Naive thymus-derived CD4-positive, alpha-beta T cell (primary cell): ENCODE measurements at regions not wholly inside any gene's neighbourhood (a gene's known extent, or its start where the extent isn't known, plus 50 kb on each side); places are given as distances from the start of the nearest gene placed in this dataset.

ENCODE experiments used
- ATAC-seq: fragments of 150-1000 bp; cut with Tn5 transposase; 2 replicates; pipeline ENCODE4 v1.10.0; 2021; ENCODE audit warnings: mild to moderate bottlenecking, moderate library complexity
- CTCF ChIA-PET: fragments of 350-600 bp; sonication (Branson Sonifier 250); formaldehyde crosslinking; loops from one replicate; lab custom pipeline; 2021; ENCODE audit warnings: antibody characterized with exemption; lab: Charles Lee
- POLR2A ChIA-PET: fragments of 350-600 bp; sonication (Branson Sonifier 250); formaldehyde crosslinking; loops from one replicate; lab custom pipeline; 2021; ENCODE audit warnings: antibody characterized with exemption, inconsistent platforms; lab: Charles Lee
- DNase-seq, 9 donors: peaks; one replicate each; pipeline versions ENCODE4 v3.0.0 to v3.0.0-alpha.2; 2020 to 2022; ENCODE audit warnings: mixed read lengths in 1 of 9
- H3K27ac ChIP-seq: one replicate; pipeline ENCODE4 v1.7.0; 2013; ENCODE audit warnings: mild to moderate bottlenecking, low read depth, low read length, moderate library complexity
- H3K27me3 ChIP-seq, 2 donors: one replicate each; pipeline ENCODE4 v1.7.0; 2013; ENCODE audit warnings: low read length in 2 of 2, mild to moderate bottlenecking in 2 of 2, moderate library complexity in 2 of 2; ENCODE audit not compliant: control insufficient read depth in 2 of 2, insufficient read depth in 2 of 2
- H3K36me3 ChIP-seq, 3 experiments: 1 replicate in 2 of 3; 2 replicates in 1 of 3; pipeline ENCODE4 v1.7.0; 2013; ENCODE audit warnings: low read length in 3 of 3, mild to moderate bottlenecking in 3 of 3, moderate library complexity in 1 of 3; ENCODE audit not compliant: insufficient read depth in 3 of 3, control insufficient read depth in 2 of 3
- H3K4me1 ChIP-seq, 2 donors: one replicate each; pipeline ENCODE4 v1.7.0; 2013; ENCODE audit warnings: low read length in 2 of 2, mild to moderate bottlenecking in 2 of 2, moderate library complexity in 1 of 2; ENCODE audit not compliant: control insufficient read depth in 2 of 2, insufficient read depth in 2 of 2
- H3K4me3 ChIP-seq: 2 replicates; pipeline ENCODE4 v1.7.0; 2013; ENCODE audit warnings: mild to moderate bottlenecking, low read length
- H3K9me3 ChIP-seq, 3 experiments: 1 replicate in 2 of 3; 2 replicates in 1 of 3; pipeline ENCODE4 v1.7.0; 2013; ENCODE audit warnings: low read length in 3 of 3; ENCODE audit not compliant: control insufficient read depth in 2 of 3
- H3K27ac Mint-ChIP-seq, 9 donors: one replicate each; pipeline ENCODE4 v1.8.0; 2020 to 2022; ENCODE audit warnings: mixed read lengths in 9 of 9, mild to moderate bottlenecking in 8 of 9, moderate library complexity in 5 of 9, inconsistent platforms in 2 of 9
- H3K27me3 Mint-ChIP-seq, 5 donors: one replicate each; pipeline ENCODE4 v1.8.0; 2021 to 2022; ENCODE audit warnings: mixed read lengths in 5 of 5, mild to moderate bottlenecking in 1 of 5
- H3K36me3 Mint-ChIP-seq, 5 donors: one replicate each; pipeline ENCODE4 v1.8.0; 2020 to 2022; ENCODE audit warnings: mixed read lengths in 5 of 5, mild to moderate bottlenecking in 3 of 5, inconsistent platforms in 1 of 5
- H3K4me1 Mint-ChIP-seq, 7 donors: one replicate each; pipeline ENCODE4 v1.8.0; 2020 to 2022; ENCODE audit warnings: mixed read lengths in 7 of 7, mild to moderate bottlenecking in 3 of 7, inconsistent platforms in 1 of 7
- H3K4me3 Mint-ChIP-seq, 10 donors: one replicate each; pipeline ENCODE4 v1.8.0; 2020 to 2022; ENCODE audit warnings: mild to moderate bottlenecking in 10 of 10, mixed read lengths in 10 of 10, moderate library complexity in 6 of 10, inconsistent platforms in 2 of 10
- H3K9me3 Mint-ChIP-seq, 11 donors: one replicate each; pipeline ENCODE4 v1.8.0; 2020 to 2022; ENCODE audit warnings: mixed read lengths in 11 of 11, mild to moderate bottlenecking in 4 of 11, inconsistent platforms in 1 of 11, moderate library complexity in 1 of 11
- intact Hi-C, 2 donors: fragments of 100-400 bp; cut with micrococcal nuclease; formaldehyde crosslinking; loops; one replicate each; pipeline ENCODE4 v1.15.1; 2023

DNA sequence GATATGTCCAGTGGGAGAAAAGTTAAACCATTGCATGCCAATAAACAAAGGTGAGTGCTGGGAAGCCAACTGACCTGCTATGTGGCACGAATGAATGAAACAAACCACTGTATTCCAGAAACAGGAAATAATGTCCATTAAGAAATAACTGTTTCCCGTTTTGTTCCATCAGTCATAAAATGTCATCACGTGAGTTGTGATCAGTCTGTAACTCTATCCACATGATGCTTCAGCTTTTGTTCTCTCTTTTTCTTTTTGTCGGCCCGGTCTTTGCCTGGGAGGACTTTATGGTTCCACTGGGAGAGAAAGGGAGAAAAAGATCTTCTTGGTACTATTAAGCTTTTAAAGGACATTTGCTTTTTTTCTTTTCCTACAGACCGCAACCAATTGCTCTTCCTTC is 179.9 kb downstream of the TGFB2 start:
- Mint-ChIP-seq H3K4me3 (no peak overlapping the region), H3K4me1 (no peaks in the 10 kb centered on the region), H3K9me3 (peaks cover 0 to 1% (median 0%) of the 10 kb centered on the region in 11 donors), H3K27ac (no peak overlapping the region), H3K36me3 (no peaks in the 10 kb centered on the region), H3K27me3 (peaks cover 0 to 18% (median 5%) of the 10 kb centered on the region in 5 donors)
- POLR2A ChIA-PET, result no interaction called here
- Histone ChIP-seq H3K27me3 (no peaks in the 10 kb centered on the region), H3K36me3 (no peaks in the 10 kb centered on the region), H3K4me1 (no peaks in the 10 kb centered on the region), H3K9me3 (no peaks in the 10 kb centered on the region), H3K27ac (no peak overlapping the region), H3K4me3 (no peak overlapping the region)
- CTCF ChIA-PET, result no interaction called here
- ATAC-seq (no peak), DNase-seq (no peak)
- intact Hi-C loops, result no loop called here

DNA sequence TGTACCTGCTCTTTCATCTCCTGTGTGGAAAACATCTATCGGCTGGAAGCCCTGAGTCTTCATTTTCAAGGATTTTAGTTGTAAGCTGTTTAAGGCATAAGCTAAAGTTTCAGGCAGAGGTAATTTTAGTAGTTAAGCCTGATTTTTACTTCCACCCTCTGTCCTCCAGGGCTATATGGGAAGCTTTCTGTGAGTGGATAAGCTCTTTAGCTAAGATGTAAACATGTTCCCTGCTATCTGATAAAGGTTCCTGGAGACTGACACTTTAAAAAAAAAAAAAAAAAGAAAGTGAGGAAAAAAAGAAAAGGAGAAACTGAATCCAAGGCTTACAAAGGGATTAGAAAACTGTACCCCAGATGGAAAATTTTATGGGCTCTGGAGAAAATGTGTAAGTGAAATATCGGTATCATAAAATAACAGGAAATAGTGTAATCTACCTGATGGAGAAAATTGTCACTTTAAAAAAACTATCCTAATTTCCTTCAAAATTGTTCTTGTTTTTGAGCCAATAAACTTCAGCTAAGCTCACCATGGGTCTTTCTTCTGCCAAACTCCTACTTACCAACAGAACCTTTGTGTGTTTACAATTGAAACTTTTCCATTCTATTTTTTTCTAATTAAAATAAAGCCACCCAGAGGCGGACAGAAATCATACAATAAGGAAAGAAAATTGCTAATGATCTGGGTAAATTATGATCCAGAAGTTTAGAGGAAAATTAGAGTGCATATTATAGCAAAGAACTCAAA is 180.5 kb downstream of the TGFB2 start:
- H3K27me3 ChIP-seq, result no peaks in the 10 kb centered on the region
- H3K9me3 ChIP-seq, result no peaks in the 10 kb centered on the region
- DNase-seq, result no peak
- intact Hi-C loops, result no loop called here
- peaks cover 0 to 18% (median 5%) of the 10 kb centered on the region in 5 donors for H3K27me3 Mint-ChIP-seq
- H3K36me3 Mint-ChIP-seq, result no peaks in the 10 kb centered on the region
- no peak overlapping the region for H3K27ac ChIP-seq
- CTCF ChIA-PET, result no interaction called here
- peaks cover 0 to 3% (median 0%) of the 10 kb centered on the region in 11 donors for H3K9me3 Mint-ChIP-seq
- POLR2A ChIA-PET, result no interaction called here
- H3K4me3 Mint-ChIP-seq, result no peak overlapping the region
- no peaks in the 10 kb centered on the region for H3K4me1 Mint-ChIP-seq
- no peak for ATAC-seq
- H3K4me3 ChIP-seq, result no peak overlapping the region
- no peak overlapping the region for H3K27ac Mint-ChIP-seq
- H3K36me3 ChIP-seq, result no peaks in the 10 kb centered on the region
- H3K4me1 ChIP-seq, result no peaks in the 10 kb centered on the region

DNA sequence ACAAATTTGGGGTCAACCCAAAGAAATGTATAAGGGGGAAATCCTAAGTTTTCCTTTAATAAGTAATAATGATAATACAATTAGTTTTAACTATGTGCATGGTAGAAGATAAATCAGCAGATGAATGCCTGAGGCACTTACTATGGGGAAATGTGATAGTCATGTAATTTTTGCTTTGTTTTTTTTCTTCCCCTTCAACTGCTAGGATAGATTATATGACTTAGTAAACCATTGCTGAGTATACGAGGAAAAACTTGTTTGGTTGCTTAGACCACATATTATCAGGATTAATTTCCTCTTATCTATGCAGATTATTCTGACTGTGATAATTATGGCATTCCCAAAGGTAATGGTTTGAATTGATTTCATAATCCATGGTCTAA is 181.1 kb downstream of the TGFB2 start:
- intact Hi-C loops, result no loop called here
- no peak for DNase-seq

GRCh38 chr1:218527737-218528136 is 182.6 kb downstream of the TGFB2 start:
- ChIA-PET CTCF (no interaction called here), POLR2A (no interaction called here)
- H3K4me3 ChIP-seq, result no peak overlapping the region
- H3K27ac Mint-ChIP-seq, result no peak overlapping the region
- intact Hi-C loops, result no loop called here
- H3K9me3 ChIP-seq, result no peaks in the 10 kb centered on the region
- DNase-seq (no peak), ATAC-seq (no peak)
- peaks cover 0 to 16% (median 7%) of the 10 kb centered on the region in 5 donors for H3K27me3 Mint-ChIP-seq
- H3K27me3 ChIP-seq, result no peaks in the 10 kb centered on the region
- H3K36me3 ChIP-seq, result no peaks in the 10 kb centered on the region
- H3K36me3 Mint-ChIP-seq, result no peaks in the 10 kb centered on the region
- no peaks in the 10 kb centered on the region for H3K4me1 ChIP-seq
- H3K4me1 Mint-ChIP-seq, result no peaks in the 10 kb centered on the region
- H3K4me3 Mint-ChIP-seq, result no peak overlapping the region
- H3K27ac ChIP-seq, result no peak overlapping the region
- peaks cover 0 to 3% (median 0%) of the 10 kb centered on the region in 11 donors for H3K9me3 Mint-ChIP-seq

More for the DNA sequence above, 181.1 kb downstream of the TGFB2 start:
- Mint-ChIP-seq H3K9me3 (peaks cover 0 to 3% (median 0%) of the 10 kb centered on the region in 11 donors), H3K27ac (no peak overlapping the region), H3K36me3 (no peaks in the 10 kb centered on the region), H3K4me1 (no peaks in the 10 kb centered on the region), H3K27me3 (peaks cover 0 to 18% (median 7%) of the 10 kb centered on the region in 5 donors), H3K4me3 (no peak overlapping the region)
- POLR2A ChIA-PET, result no interaction called here
- no peak for ATAC-seq
- no peaks in the 10 kb centered on the region for H3K4me1 ChIP-seq
- no peaks in the 10 kb centered on the region for H3K36me3 ChIP-seq
- no peaks in the 10 kb centered on the region for H3K27me3 ChIP-seq
- CTCF ChIA-PET, result no interaction called here
- H3K27ac ChIP-seq, result no peak overlapping the region
- H3K9me3 ChIP-seq, result no peaks in the 10 kb centered on the region
- H3K4me3 ChIP-seq, result no peak overlapping the region

GRCh38 chr1:218529646-218530300 is 184.6 kb downstream of the TGFB2 start:
- DNase-seq (no peak), ATAC-seq (no peak)
- Mint-ChIP-seq H3K9me3 (peaks cover 0 to 7% (median 4%) of the 10 kb centered on the region in 11 donors), H3K27me3 (peaks cover 0 to 17% (median 8%) of the 10 kb centered on the region in 5 donors), H3K4me3 (no peak overlapping the region), H3K4me1 (no peaks in the 10 kb centered on the region), H3K36me3 (peaks cover 0 to 4% (median 0%) of the 10 kb centered on the region in 5 donors), H3K27ac (no peak overlapping the region)
- Histone ChIP-seq H3K4me1 (no peaks in the 10 kb centered on the region), H3K36me3 (no peaks in the 10 kb centered on the region), H3K4me3 (no peak overlapping the region), H3K9me3 (no peaks in the 10 kb centered on the region), H3K27ac (no peak overlapping the region), H3K27me3 (no peaks in the 10 kb centered on the region)
- ChIA-PET POLR2A (no interaction called here), CTCF (no interaction called here)
- intact Hi-C loops, result no loop called here

DNA sequence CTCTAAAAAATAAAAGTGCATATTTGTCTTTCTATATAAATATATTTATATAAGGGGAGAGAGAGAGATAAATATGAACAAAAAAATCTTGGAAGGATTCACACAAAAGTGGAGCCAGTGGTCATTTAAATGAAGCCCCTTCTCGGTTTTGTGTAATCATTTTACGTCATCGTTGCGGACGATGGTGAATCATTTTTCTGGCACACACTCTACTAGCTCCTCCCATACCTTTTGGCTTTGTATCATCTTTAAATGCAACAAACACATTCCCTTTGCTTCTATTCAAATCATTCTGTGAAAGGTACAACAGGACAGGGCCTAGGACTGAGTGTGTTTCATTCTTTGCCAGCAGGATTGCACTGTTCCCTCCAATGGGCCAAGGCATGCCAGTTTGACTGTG is 186.8 kb downstream of the TGFB2 start:
- no peaks in the 10 kb centered on the region for H3K36me3 ChIP-seq
- H3K27ac Mint-ChIP-seq, result no peak overlapping the region
- peaks cover 0 to 4% (median 0%) of the 10 kb centered on the region in 5 donors for H3K36me3 Mint-ChIP-seq
- peaks cover 0 to 7% (median 4%) of the 10 kb centered on the region in 11 donors for H3K9me3 Mint-ChIP-seq
- H3K4me3 ChIP-seq, result no peak overlapping the region
- ChIA-PET POLR2A (no interaction called here), CTCF (no interaction called here)
- no peaks in the 10 kb centered on the region for H3K4me1 ChIP-seq
- ATAC-seq (no peak), DNase-seq (no peak)
- no peaks in the 10 kb centered on the region for H3K9me3 ChIP-seq
- no peak overlapping the region for H3K4me3 Mint-ChIP-seq
- no peaks in the 10 kb centered on the region for H3K27me3 ChIP-seq
- no peaks in the 10 kb centered on the region for H3K4me1 Mint-ChIP-seq
- H3K27ac ChIP-seq, result no peak overlapping the region
- intact Hi-C loops, result no loop called here
- peaks cover 0 to 12% (median 5%) of the 10 kb centered on the region in 5 donors for H3K27me3 Mint-ChIP-seq
